K562 (cell line): ENCODE measurements at regions not wholly inside any gene's neighbourhood (a gene's known extent, or its start where the extent isn't known, plus 50 kb on each side); places are given as distances from the start of the nearest gene placed in this dataset.

Experiments
- BHLHE40 ChIP-seq: IDR thresholded peaks from 2 replicates; pipeline ENCODE4 v1.6.1; 2011; ENCODE audit warnings: low read length, improper control_type of control experiment
- CBX1 ChIP-seq: sonication (generic); IDR thresholded peaks from 2 replicates; pipeline ENCODE4 v1.6.1; 2016; ENCODE audit warnings: antibody characterized with exemption, low read depth, mild to moderate bottlenecking
- GABPB2 ChIP-seq: fragments of 250-450 bp; sonication (Bioruptor Pico); conservative IDR thresholded peaks from 2 replicates; pipeline ENCODE4 v1.5.1; 2021; ENCODE audit warnings: mild to moderate bottlenecking
- KLF10 ChIP-seq: fragments of 250-450 bp; sonication (Bioruptor Pico); IDR thresholded peaks from 2 replicates; pipeline ENCODE4 v1.6.1; 2021; ENCODE audit warnings: matching md5 sums
- SIRT6 ChIP-seq: IDR thresholded peaks from one replicate; pipeline ENCODE4 v1.6.1; 2012; ENCODE audit warnings: low read depth, mild to moderate bottlenecking, control low read depth, inconsistent platforms, low read length, moderate library complexity
- TF ChIP-seq, protein P1 (sequence below): fragments of 450-650 bp; IDR thresholded peaks from 2 replicates; pipeline ENCODE4 v1.6.1; 2016; ENCODE audit warnings: low read depth

DNA sequence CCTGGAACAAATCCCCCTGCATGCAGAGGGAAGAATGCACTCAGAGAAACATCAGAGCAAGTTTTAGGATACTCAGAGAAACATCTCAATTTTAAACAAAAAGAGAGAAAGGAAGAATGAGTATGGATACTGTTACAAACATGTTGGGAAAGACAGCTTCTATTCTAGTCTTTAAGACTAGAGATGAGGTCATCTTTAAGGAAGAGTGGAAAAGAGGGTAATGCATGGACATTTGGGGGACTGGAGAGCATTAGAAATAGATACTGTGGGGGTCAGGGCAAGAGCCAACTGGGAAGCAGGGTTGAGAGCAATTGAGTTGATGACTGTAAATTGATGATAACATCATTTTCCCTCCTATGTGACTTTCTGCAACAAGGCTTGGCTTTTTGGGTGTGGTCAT is 431.2 kb downstream of the CDH26 start (continued):
- TF ChIP-seq, protein P1, sequence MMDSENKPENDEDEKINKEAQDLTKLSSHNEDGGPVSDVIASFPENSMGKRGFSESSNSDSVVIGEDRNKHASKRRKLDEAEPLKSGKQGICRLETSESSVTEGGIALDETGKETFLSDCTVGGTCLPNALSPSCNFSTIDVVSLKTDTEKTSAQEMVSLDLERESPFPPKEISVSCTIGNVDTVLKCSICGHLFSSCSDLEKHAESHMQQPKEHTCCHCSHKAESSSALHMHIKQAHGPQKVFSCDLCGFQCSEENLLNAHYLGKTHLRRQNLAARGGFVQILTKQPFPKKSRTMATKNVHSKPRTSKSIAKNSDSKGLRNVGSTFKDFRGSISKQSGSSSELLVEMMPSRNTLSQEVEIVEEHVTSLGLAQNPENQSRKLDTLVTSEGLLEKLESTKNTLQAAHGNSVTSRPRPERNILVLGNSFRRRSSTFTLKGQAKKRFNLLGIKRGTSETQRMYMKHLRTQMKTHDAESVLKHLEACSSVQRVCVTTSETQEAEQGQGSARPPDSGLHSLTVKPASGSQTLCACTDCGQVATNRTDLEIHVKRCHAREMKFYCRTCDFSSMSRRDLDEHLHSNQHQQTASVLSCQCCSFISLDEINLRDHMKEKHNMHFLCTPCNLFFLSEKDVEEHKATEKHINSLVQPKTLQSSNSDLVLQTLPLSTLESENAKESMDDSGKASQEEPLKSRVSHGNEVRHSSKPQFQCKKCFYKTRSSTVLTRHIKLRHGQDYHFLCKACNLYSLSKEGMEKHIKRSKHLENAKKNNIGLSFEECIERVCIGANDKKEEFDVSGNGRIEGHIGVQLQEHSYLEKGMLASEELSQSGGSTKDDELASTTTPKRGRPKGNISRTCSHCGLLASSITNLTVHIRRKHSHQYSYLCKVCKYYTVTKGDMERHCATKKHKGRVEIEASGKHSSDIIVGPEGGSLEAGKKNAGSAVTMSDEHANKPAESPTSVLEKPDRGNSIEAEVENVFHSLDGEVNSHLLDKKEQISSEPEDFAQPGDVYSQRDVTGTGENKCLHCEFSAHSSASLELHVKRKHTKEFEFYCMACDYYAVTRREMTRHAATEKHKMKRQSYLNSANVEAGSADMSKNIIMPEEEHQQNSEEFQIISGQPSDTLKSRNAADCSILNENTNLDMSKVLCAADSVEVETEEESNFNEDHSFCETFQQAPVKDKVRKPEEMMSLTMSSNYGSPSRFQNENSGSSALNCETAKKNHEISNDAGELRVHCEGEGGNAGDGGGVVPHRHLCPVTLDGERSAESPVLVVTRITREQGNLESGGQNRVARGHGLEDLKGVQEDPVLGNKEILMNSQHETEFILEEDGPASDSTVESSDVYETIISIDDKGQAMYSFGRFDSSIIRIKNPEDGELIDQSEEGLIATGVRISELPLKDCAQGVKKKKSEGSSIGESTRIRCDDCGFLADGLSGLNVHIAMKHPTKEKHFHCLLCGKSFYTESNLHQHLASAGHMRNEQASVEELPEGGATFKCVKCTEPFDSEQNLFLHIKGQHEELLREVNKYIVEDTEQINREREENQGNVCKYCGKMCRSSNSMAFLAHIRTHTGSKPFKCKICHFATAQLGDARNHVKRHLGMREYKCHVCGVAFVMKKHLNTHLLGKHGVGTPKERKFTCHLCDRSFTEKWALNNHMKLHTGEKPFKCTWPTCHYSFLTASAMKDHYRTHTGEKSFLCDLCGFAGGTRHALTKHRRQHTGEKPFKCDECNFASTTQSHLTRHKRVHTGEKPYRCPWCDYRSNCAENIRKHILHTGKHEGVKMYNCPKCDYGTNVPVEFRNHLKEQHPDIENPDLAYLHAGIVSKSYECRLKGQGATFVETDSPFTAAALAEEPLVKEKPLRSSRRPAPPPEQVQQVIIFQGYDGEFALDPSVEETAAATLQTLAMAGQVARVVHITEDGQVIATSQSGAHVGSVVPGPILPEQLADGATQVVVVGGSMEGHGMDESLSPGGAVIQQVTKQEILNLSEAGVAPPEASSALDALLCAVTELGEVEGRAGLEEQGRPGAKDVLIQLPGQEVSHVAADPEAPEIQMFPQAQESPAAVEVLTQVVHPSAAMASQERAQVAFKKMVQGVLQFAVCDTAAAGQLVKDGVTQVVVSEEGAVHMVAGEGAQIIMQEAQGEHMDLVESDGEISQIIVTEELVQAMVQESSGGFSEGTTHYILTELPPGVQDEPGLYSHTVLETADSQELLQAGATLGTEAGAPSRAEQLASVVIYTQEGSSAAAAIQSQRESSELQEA = no peak
- TF ChIP-seq SIRT6 (no peak), BHLHE40 (no peak), GABPB2 (CRISPR knock-in tag) (no peak), CBX1 (no peak), KLF10 (CRISPR knock-in tag) (no peak)
- TF ChIP-seq, all 486 proteins: peak for 0
